GM12873 (cell line): ENCODE measurements at regions not wholly inside any gene's neighbourhood (a gene's known extent, or its start where the extent isn't known, plus 50 kb on each side); places are given as distances from the start of the nearest gene placed in this dataset.

Source experiments
- TF ChIP-seq, protein P1 (sequence below): IDR thresholded peaks from 2 replicates; pipeline ENCODE4 v1.5.1; 2012; ENCODE audit warnings: low read depth, mild to moderate bottlenecking, moderate library complexity, low read length, control low read depth; ENCODE audit not compliant: insufficient read depth; ENCODE audit errors: missing control alignments

- TF ChIP-seq, protein P1, sequence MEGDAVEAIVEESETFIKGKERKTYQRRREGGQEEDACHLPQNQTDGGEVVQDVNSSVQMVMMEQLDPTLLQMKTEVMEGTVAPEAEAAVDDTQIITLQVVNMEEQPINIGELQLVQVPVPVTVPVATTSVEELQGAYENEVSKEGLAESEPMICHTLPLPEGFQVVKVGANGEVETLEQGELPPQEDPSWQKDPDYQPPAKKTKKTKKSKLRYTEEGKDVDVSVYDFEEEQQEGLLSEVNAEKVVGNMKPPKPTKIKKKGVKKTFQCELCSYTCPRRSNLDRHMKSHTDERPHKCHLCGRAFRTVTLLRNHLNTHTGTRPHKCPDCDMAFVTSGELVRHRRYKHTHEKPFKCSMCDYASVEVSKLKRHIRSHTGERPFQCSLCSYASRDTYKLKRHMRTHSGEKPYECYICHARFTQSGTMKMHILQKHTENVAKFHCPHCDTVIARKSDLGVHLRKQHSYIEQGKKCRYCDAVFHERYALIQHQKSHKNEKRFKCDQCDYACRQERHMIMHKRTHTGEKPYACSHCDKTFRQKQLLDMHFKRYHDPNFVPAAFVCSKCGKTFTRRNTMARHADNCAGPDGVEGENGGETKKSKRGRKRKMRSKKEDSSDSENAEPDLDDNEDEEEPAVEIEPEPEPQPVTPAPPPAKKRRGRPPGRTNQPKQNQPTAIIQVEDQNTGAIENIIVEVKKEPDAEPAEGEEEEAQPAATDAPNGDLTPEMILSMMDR: no peak
These were observed 271.5 kb downstream of the ARAP2 start for GRCh38 chr4:35972814-35973213.

DNA sequence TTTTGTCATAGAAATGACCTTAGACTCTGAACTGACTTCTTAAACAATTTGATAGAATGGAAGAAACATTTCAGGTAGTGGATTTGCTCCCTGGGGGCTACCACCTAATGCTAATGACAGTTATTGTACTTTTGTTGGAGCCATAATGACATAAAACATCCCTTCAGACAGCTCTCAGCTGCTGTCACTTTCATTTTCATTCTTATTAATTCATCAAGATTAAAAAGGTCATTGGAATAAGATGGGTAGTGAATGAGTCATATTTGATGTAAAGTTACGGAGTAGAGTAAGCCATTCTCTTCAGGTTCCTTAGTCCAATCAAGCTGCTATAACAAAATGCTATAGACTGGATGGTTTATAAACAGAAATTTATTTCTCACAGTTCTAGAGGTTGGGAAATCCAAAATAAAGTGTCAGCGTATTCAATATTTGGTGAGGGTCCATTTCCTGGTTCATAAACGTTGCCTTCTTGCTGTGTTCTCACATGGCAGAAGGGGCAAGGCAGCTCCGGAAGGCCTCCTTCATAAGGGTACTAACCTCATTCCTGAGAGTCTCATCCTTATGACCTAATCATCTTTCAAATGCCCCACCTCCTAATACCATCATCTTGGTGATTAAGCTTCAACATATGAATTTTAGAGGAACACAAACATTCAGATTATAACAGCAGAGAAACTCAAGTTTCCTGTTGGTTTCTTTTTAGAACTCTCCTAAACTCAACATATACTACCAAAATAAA, 268.5 kb downstream of the ARAP2 start:
- TF ChIP-seq, protein P1: no peak

DNA sequence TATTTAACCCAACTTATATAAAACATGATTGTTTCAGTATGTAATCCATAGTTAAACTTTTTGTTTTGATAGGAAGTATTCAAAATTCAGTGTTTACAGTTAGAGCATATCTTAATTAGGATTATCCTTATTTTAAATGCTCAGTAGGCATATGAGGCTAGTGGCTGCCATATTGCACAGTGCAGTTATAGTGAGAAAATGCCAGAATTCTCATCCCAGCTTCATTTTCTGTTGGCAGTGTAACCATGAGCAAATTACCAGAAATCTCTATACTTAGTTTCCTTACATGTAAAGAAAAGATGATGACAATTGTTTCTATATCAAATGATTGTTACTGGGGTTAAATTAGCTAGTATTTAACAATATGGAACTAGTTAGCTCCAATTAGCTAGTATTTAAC, 265.8 kb downstream of the ARAP2 start:
- TF ChIP-seq, protein P1: no peak

- TF ChIP-seq, protein P1: no peak
These were observed 262.0 kb downstream of the ARAP2 start for GRCh38 chr4:35982318-35982717.

DNA sequence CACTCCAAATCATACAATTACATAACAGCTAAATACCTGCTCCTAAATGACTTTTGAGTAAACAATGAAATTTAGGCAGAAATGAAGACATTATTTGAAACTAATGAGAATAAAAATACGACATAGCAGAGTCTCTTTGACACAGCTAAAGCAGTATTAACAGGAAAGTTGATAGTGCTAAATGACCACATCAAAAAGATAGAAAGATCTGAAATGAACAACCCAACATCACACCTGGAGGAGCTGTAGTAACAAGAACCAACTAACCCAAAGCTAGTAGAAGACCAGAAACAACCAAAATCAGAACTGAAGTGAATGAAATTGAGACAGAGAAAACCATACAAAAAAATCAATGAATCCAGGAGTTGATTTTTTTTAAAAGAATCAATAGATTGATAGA, 257.8 kb downstream of the ARAP2 start:
- TF ChIP-seq, protein P1: no peak

DNA sequence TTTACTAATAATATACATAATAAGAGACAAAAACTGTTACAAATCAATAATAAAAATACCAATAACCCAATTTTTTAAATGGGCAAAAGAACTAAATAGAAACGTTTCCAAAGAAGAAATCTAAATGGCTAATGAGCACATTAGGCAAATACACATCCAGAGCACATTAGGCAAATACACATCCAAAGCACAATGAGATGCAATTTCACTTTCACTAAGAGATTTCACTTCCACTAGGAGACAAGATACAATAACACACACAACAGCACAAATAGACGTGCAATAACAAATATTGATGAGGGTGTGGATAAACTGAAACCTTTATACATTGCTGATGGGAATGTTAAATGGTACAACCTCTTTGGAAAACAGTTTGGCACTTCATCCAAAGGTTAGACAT, 250.7 kb downstream of the ARAP2 start:
- TF ChIP-seq, protein P1: no peak

- TF ChIP-seq, protein P1: no peak
These were observed 243.3 kb downstream of the ARAP2 start for GRCh38 chr4:36000941-36001557.
